Breast epithelium (tissue), 4 donors: ENCODE measurements at regions not wholly inside any gene's neighbourhood (a gene's known extent, or its start where the extent isn't known, plus 50 kb on each side); places are given as distances from the start of the nearest gene placed in this dataset.

Experiments used
- DNase-seq, 2 donors: peaks; one replicate each; pipeline ENCODE4 v3.0.0-alpha.2; 2019; ENCODE audit warnings: low spot score in 2 of 2
- H3K27ac ChIP-seq, 2 donors: fragments of 200-600 bp; sonication (generic) in 1 of 2; one replicate each; pipeline ENCODE4 v1.5.1; 2016 to 2019; ENCODE audit warnings: mild to moderate bottlenecking in 1 of 2
- H3K27me3 ChIP-seq, 2 donors: fragments of 200-600 bp; sonication (generic) in 1 of 2; one replicate each; pipeline versions ENCODE4 v1.5.1 to v1.6.0; 2017 to 2019; ENCODE audit warnings: control low read depth in 1 of 2, mild to moderate bottlenecking in 1 of 2
- H3K36me3 ChIP-seq: fragments of 200-600 bp; one replicate; pipeline ENCODE4 v1.5.1; 2019
- H3K4me1 ChIP-seq, 2 donors: fragments of 200-600 bp; sonication (generic); one replicate each; pipeline ENCODE4 v1.5.1; 2016 to 2019; ENCODE audit warnings: control low read depth in 1 of 2
- H3K4me3 ChIP-seq, 3 donors: fragments of 200-600 bp; sonication (generic); 1 replicate in 2 of 3; 2 replicates in 1 of 3; pipeline ENCODE4 v1.5.1; 2016 to 2019; ENCODE audit warnings: mild to moderate bottlenecking in 3 of 3, moderate library complexity in 2 of 3
- H3K9me3 ChIP-seq, 2 donors: fragments of 200-600 bp; sonication (generic) in 1 of 2; one replicate each; pipeline ENCODE4 v1.5.1; 2016 to 2019; ENCODE audit warnings: control low read depth in 1 of 2
- CTCF ChIP-seq, 3 donors: fragments of 450-650 bp; IDR thresholded peaks; one replicate each; pipeline ENCODE4 v1.5.1; 2016 to 2017; ENCODE audit warnings: antibody characterized with exemption in 3 of 3, mild to moderate bottlenecking in 3 of 3, moderate library complexity in 3 of 3
- POLR2A ChIP-seq: fragments of 450-650 bp; IDR thresholded peaks from one replicate; pipeline ENCODE4 v1.6.1; 2016; ENCODE audit warnings: antibody characterized with exemption, mild to moderate bottlenecking, moderate library complexity
- POLR2AphosphoS5 ChIP-seq, 3 donors: sonication (generic); formaldehyde crosslinking; IDR thresholded peaks; one replicate each; pipeline ENCODE4 v1.6.1; 2017; ENCODE audit warnings: antibody characterized with exemption in 3 of 3
- intact Hi-C: fragments of 100-400 bp; cut with DNase I; formaldehyde crosslinking; loops from one replicate; pipeline ENCODE4 v1.15.1; 2023; ENCODE audit warnings: low total_unique reads

GRCh38 chr3:63022114-63022513 lies 146.9 kb upstream of the CADPS start:
- TF ChIP-seq POLR2A = no peak
- no peak for TF ChIP-seq POLR2AphosphoS5 (IDR thresholded peaks at IDR 0.05)
- TF ChIP-seq CTCF (IDR thresholded peaks at IDR 0.05) = no peak
- no peak for DNase-seq
- no peaks in the 10 kb centered on the region for H3K36me3 ChIP-seq
- H3K27me3 ChIP-seq = no peaks in the 10 kb centered on the region
- intact Hi-C loops = no loop called here
- no peaks in the 10 kb centered on the region for H3K4me1 ChIP-seq
- H3K4me3 ChIP-seq = no peak overlapping the region
- H3K9me3 ChIP-seq = no peaks in the 10 kb centered on the region
- no peak overlapping the region for H3K27ac ChIP-seq

GRCh38 chr3:63026722-63027121 lies 151.5 kb upstream of the CADPS start:
- intact Hi-C loops = no loop called here
- DNase-seq = no peak
- H3K4me3 ChIP-seq = no peak overlapping the region
- no peaks in the 10 kb centered on the region for H3K4me1 ChIP-seq
- H3K27ac ChIP-seq = no peak overlapping the region
- H3K27me3 ChIP-seq = no peaks in the 10 kb centered on the region
- no peaks in the 10 kb centered on the region for H3K9me3 ChIP-seq
- H3K36me3 ChIP-seq = no peaks in the 10 kb centered on the region
- no peak for TF ChIP-seq CTCF (IDR thresholded peaks at IDR 0.05)

GRCh38 chr3:63029326-63029725 lies 154.1 kb upstream of the CADPS start:
- no peaks in the 10 kb centered on the region for H3K4me1 ChIP-seq

GRCh38 chr3:63029921-63030320 lies 154.7 kb upstream of the CADPS start:
- TF ChIP-seq CTCF (IDR thresholded peaks at IDR 0.05) = no peak
- TF ChIP-seq POLR2AphosphoS5 (IDR thresholded peaks at IDR 0.05) = no peak
- TF ChIP-seq POLR2A = no peak
- DNase-seq = no peak
- no peak overlapping the region for H3K27ac ChIP-seq
- H3K9me3 ChIP-seq = no peaks in the 10 kb centered on the region
- H3K36me3 ChIP-seq = no peaks in the 10 kb centered on the region
- intact Hi-C loops = no loop called here
- no peak overlapping the region for H3K4me3 ChIP-seq
- no peaks in the 10 kb centered on the region for H3K4me1 ChIP-seq
- no peaks in the 10 kb centered on the region for H3K27me3 ChIP-seq

More at GRCh38 chr3:63029326-63029725, 154.1 kb upstream of the CADPS start:
- DNase-seq = no peak
- intact Hi-C loops = no loop called here
- Histone ChIP-seq H3K4me3 (no peak overlapping the region), H3K36me3 (no peaks in the 10 kb centered on the region), H3K27me3 (no peaks in the 10 kb centered on the region), H3K9me3 (no peaks in the 10 kb centered on the region), H3K27ac (no peak overlapping the region)
- no peak for TF ChIP-seq POLR2A
- TF ChIP-seq POLR2AphosphoS5 (IDR thresholded peaks at IDR 0.05) = no peak
- no peak for TF ChIP-seq CTCF (IDR thresholded peaks at IDR 0.05)

GRCh38 chr3:63030666-63031065 lies 155.4 kb upstream of the CADPS start:
- no peak for TF ChIP-seq POLR2AphosphoS5 (IDR thresholded peaks at IDR 0.05)
- TF ChIP-seq CTCF (IDR thresholded peaks at IDR 0.05) = no peak
- TF ChIP-seq POLR2A = no peak
- no peaks in the 10 kb centered on the region for H3K4me1 ChIP-seq
- H3K9me3 ChIP-seq = no peaks in the 10 kb centered on the region
- H3K4me3 ChIP-seq = no peak overlapping the region
- no peaks in the 10 kb centered on the region for H3K27me3 ChIP-seq
- H3K36me3 ChIP-seq = no peaks in the 10 kb centered on the region
- intact Hi-C loops = no loop called here
- no peak overlapping the region for H3K27ac ChIP-seq
- DNase-seq = no peak
